Activated naive CD8-positive, alpha-beta T cell treated with anti-CD3 and anti-CD28 coated beads, Interleukin-2, amount 10 ng/mL, durations not matched to agents 7 days and 5 days (primary cell): ENCODE measurements at regions not wholly inside any gene's neighbourhood (a gene's known extent, or its start where the extent isn't known, plus 50 kb on each side); places are given as distances from the start of the nearest gene placed in this dataset.

Experiments used
- ATAC-seq: fragments of 150-1000 bp; cut with Tn5 transposase; one replicate; pipeline ENCODE4 v1.10.0; 2021; ENCODE audit warnings: low read depth, moderate library complexity
- POLR2A ChIA-PET: fragments of 350-600 bp; sonication (Branson Sonifier 250); formaldehyde crosslinking; loops from one replicate; lab custom pipeline; 2021; ENCODE audit warnings: antibody characterized with exemption; lab: Charles Lee
- DNase-seq: peaks from one replicate; pipeline ENCODE4 v3.0.0; 2021
- H3K27ac Mint-ChIP-seq: one replicate; pipeline ENCODE4 v1.8.0; 2022; ENCODE audit warnings: mild to moderate bottlenecking, mixed read lengths
- H3K27me3 Mint-ChIP-seq: one replicate; pipeline ENCODE4 v1.8.0; 2022; ENCODE audit warnings: mild to moderate bottlenecking, moderate library complexity, mixed read lengths
- H3K36me3 Mint-ChIP-seq: one replicate; pipeline ENCODE4 v1.8.0; 2021; ENCODE audit warnings: mild to moderate bottlenecking, mixed read lengths
- H3K4me1 Mint-ChIP-seq: one replicate; pipeline ENCODE4 v1.8.0; 2021; ENCODE audit warnings: mixed read lengths
- H3K4me3 Mint-ChIP-seq: one replicate; pipeline ENCODE4 v1.8.0; 2022; ENCODE audit warnings: mild to moderate bottlenecking, moderate library complexity, mixed read lengths
- H3K9me3 Mint-ChIP-seq: one replicate; pipeline ENCODE4 v1.8.0; 2021; ENCODE audit warnings: mixed read lengths

DNA sequence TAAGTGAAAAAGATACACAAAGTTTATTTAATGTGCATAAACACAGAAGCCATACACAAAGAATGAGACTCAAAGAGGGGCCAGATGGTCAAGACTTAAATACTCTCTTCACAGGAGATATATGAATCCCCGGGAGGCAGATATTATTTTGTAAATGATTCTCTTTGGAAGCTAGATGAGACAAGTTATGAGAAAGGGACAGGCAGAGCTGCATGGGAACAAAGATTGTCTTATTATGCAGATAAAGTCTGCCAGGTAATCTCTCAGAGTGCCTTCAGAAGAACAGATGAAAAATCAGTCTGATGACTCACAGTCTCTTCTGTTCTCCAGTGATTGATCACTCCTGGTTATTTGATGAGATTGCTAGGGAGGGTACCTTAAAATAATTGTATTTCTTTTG lies 89.0 kb downstream of the NAF1 start:
- Mint-ChIP-seq H3K27ac (no peak overlapping the region), H3K27me3 (peaks cover 2% of the 10 kb centered on the region), H3K4me3 (no peak overlapping the region), H3K36me3 (no peaks in the 10 kb centered on the region), H3K4me1 (no peaks in the 10 kb centered on the region), H3K9me3 (no peaks in the 10 kb centered on the region)
- ATAC-seq (no peak), DNase-seq (no peak)
- POLR2A ChIA-PET, result no interaction called here

DNA sequence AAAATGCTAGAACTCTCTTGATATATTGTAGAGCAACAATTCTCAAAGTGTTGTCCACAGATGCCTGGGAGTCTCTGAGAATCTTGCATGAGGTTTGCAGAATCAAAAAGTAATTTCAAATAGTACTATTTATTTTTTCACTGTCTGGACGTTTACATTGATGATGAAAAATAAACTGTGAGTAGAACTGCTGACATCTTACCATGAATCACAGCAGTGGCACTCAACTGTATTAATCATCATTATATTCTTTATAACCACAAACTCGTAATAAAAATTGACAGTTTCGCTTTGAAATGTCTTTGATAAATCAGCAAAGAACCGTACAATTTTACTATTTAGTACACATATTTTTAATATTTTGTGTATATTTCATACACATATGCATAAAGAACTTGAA lies 94.5 kb downstream of the NAF1 start:
- Mint-ChIP-seq H3K36me3 (no peaks in the 10 kb centered on the region), H3K4me1 (no peaks in the 10 kb centered on the region), H3K4me3 (no peak overlapping the region), H3K27me3 (peaks cover 4% of the 10 kb centered on the region), H3K9me3 (no peaks in the 10 kb centered on the region), H3K27ac (no peak overlapping the region)
- ATAC-seq (no peak), DNase-seq (no peak)
- POLR2A ChIA-PET, result no interaction called here

DNA sequence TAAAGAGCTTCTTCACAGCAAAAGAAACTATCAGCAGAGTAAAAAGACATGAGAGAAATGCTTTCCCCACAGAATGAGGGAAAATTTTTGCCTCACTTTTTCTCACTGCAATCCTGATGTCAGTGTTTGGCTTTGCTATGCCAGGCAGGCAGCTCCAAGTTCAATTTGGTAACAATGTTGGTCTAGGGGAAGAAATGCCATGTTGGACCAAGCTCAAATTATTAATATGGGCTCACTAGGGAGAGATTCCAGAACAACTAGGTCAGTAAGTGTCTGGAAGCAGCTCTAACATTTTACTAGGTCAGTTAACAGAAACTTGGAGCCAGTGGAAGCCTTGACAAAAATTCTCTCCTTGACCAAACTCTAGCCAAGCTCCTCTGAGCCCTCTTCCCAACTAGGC lies 95.4 kb downstream of the NAF1 start:
- ATAC-seq, result no peak
- Mint-ChIP-seq H3K36me3 (no peaks in the 10 kb centered on the region), H3K27ac (no peak overlapping the region), H3K4me3 (no peak overlapping the region), H3K27me3 (peaks cover 4% of the 10 kb centered on the region), H3K4me1 (no peaks in the 10 kb centered on the region), H3K9me3 (no peaks in the 10 kb centered on the region)
- DNase-seq, result no peak
- POLR2A ChIA-PET, result no interaction called here

DNA sequence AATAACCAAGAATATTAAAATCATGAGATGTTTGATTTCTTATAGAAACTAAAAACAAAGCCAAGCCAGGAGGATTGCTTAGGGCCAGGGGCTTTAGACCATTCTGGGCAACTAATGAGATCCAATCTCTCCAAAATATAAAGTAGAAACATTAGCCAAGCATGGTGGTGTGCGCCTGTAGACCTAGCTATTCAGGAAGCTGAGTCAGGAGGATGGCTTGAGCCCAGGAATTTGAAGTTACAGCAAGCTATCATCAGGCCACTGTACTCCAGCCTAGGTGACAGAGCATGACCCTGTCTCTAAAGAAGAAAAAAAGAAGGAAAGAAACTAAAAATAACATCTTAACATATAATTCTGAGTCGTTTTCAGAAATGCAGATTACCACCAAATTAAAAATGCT lies 96.7 kb downstream of the NAF1 start:
- ATAC-seq, result no peak
- Mint-ChIP-seq H3K4me1 (no peaks in the 10 kb centered on the region), H3K4me3 (no peak overlapping the region), H3K36me3 (no peaks in the 10 kb centered on the region), H3K27ac (no peak overlapping the region), H3K27me3 (peaks cover 4% of the 10 kb centered on the region), H3K9me3 (no peaks in the 10 kb centered on the region)
- POLR2A ChIA-PET, result no interaction called here
- DNase-seq, result no peak

DNA sequence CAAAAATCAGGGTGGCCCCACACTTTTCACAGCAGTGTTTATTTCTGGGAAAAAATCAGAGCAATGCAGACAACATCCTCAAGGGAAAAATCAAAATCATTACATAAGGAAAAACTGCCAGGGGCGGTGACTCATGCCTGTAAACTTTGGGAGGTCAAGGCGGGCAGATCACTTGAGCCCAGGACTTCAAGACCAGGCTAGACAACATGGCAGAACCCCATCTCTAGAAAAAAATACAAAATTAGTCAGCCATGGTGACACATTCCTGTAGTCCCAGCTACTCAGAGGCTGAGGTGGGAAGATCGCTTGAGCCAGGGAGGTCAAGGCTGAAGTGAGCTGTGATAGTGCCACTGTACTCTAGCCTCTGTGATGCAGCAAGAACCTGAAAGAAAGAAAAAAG lies 102.8 kb downstream of the NAF1 start:
- DNase-seq (no peak), ATAC-seq (no peak)
- POLR2A ChIA-PET, result no interaction called here
- H3K4me3 Mint-ChIP-seq, result no peak overlapping the region
- H3K9me3 Mint-ChIP-seq, result no peaks in the 10 kb centered on the region
- H3K36me3 Mint-ChIP-seq, result no peaks in the 10 kb centered on the region
- H3K4me1 Mint-ChIP-seq, result no peaks in the 10 kb centered on the region
- peaks cover 4% of the 10 kb centered on the region for H3K27me3 Mint-ChIP-seq
- no peak overlapping the region for H3K27ac Mint-ChIP-seq

DNA sequence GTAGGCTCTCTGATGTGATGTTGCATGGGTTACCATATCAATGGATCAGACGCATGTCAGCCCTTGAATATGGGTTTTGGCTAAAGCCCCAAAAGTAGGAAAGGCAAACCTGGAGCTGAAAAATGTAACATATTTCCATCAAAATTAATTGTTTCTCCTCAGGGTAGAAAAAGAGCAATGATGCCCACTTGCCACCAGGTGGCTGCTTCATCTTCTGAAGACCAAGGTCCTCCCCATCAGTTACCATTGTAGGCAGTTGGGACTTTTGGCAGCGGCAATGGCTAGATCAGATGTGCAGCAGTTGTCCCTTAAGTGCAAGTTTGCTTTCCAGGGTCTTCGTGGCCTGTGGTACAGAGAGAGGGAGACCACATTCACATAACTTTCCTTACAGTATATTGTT lies 118.2 kb downstream of the NAF1 start:
- no peaks in the 10 kb centered on the region for H3K36me3 Mint-ChIP-seq
- no peaks in the 10 kb centered on the region for H3K4me1 Mint-ChIP-seq
- no peak overlapping the region for H3K27ac Mint-ChIP-seq
- DNase-seq (no peak), ATAC-seq (no peak)
- POLR2A ChIA-PET, result no interaction called here
- no peaks in the 10 kb centered on the region for H3K9me3 Mint-ChIP-seq
- peaks cover 2% of the 10 kb centered on the region for H3K27me3 Mint-ChIP-seq
- no peak overlapping the region for H3K4me3 Mint-ChIP-seq

DNA sequence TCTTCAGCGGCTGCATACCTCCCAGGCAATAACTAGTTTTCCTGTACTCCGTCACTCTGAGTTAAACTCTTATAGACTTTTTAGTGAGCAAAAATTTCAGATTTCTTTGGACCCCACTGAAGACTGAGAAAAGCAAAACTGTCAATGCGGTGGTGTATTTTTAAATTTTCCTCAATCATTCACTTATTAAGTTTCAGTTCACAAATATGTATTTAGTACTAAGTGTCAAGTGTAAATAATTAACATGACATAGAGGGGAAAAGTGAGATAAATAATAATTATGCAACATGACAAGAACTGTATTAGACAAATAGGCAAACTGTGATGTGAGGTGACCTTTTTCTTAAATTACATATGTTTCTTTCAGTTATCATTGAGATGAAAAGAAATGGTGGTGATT lies 124.4 kb downstream of the NAF1 start:
- ATAC-seq (no peak), DNase-seq (no peak)
- POLR2A ChIA-PET, result no interaction called here
- Mint-ChIP-seq H3K27ac (no peak overlapping the region), H3K4me1 (no peaks in the 10 kb centered on the region), H3K9me3 (no peaks in the 10 kb centered on the region), H3K36me3 (no peaks in the 10 kb centered on the region), H3K27me3 (peaks cover 4% of the 10 kb centered on the region), H3K4me3 (no peak overlapping the region)

DNA sequence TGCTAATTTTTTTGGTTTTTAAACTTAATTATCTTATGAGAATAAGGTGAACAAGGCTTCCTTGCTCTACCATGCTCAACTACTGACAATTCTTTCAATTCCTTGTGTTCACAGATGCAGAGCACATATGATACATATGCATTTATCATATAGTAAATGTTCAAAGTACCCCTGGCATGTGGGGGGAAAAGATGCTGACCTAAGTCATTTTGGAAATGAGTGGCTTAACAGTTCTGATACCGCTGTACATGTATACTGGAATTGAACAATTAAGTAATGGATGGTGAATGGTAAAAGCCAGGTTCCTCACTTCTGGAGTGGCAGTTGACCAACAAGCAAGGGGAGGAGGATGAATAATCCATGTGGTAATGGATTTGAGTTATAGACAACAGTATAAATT lies 149.6 kb downstream of the NAF1 start:
- H3K27ac Mint-ChIP-seq, result no peak overlapping the region
- H3K36me3 Mint-ChIP-seq, result no peaks in the 10 kb centered on the region
- H3K4me1 Mint-ChIP-seq, result no peaks in the 10 kb centered on the region
- ATAC-seq, result no peak
- peaks cover 1% of the 10 kb centered on the region for H3K9me3 Mint-ChIP-seq
- peaks cover 5% of the 10 kb centered on the region for H3K27me3 Mint-ChIP-seq
- POLR2A ChIA-PET, result no interaction called here
- no peak overlapping the region for H3K4me3 Mint-ChIP-seq
- DNase-seq, result no peak

DNA sequence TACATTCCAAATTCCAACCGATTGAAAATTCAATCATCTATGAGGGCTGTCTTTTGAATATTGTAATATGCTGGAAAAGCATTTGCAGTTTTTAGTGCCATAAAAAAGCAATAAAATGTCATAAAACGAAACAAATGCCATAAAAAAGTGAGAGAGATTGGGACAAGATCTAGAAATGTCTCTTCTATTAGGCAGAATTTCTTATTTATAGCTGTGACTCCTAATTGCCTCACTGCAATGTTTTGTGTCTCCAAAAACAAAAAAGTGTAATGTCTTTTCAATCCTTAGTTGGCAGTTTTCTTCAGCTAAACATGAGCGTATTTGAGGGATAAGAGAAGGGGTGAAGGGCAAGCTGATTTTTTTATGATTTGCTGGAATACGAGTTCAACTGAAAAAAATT lies 153.9 kb downstream of the NAF1 start:
- Mint-ChIP-seq H3K4me3 (no peak overlapping the region), H3K36me3 (no peaks in the 10 kb centered on the region), H3K9me3 (peaks cover 2% of the 10 kb centered on the region), H3K27ac (no peak overlapping the region), H3K4me1 (no peaks in the 10 kb centered on the region), H3K27me3 (peaks cover 5% of the 10 kb centered on the region)
- ATAC-seq (no peak), DNase-seq (no peak)
- POLR2A ChIA-PET, result no interaction called here

DNA sequence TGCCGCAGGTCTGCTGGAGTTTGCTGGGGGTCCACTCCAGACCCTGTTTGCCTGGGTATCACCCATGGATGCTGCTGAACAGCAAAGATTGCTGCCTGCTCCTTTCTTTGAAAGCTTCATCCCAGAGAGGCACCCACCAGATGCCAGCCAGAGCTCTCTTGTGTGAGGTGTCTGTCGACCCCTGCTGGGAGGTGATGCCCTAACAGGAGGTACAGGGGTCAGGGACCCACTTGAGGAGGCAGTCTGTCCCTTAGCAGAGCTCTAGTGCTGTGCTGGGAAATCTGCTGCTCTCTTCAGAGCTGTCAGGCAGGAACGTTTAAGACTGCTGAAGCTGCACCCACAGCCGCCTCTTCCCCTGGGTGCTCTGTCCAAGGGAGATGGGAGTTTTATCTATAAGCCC lies 162.7 kb downstream of the NAF1 start:
- Mint-ChIP-seq H3K9me3 (peaks cover 4% of the 10 kb centered on the region), H3K36me3 (no peaks in the 10 kb centered on the region), H3K27me3 (no peaks in the 10 kb centered on the region), H3K27ac (no peak overlapping the region), H3K4me3 (no peak overlapping the region), H3K4me1 (no peaks in the 10 kb centered on the region)
- ATAC-seq (no peak), DNase-seq (no peak)
- POLR2A ChIA-PET, result no interaction called here

DNA sequence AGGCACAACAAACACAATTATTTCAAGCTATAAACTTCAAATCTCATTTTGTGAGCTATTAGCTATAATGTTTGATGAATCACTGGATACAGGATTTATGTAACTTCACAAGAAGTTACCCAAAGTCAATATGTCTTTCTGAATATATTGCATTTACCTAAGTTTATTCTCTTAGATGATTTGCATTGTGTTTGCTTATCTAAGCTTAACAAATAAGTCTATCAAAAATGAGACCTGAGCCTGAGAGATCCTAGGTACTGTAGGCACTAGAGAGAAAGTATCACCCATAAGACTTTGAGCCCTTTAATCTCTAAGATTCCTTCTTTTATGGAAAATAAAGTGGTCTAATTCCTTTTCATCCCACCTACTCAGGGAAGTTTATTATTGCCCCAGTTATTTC lies 178.2 kb downstream of the NAF1 start:
- H3K27ac Mint-ChIP-seq, result no peak overlapping the region
- no peak for DNase-seq
- POLR2A ChIA-PET, result no interaction called here
- no peaks in the 10 kb centered on the region for H3K27me3 Mint-ChIP-seq
- no peak overlapping the region for H3K4me3 Mint-ChIP-seq
- no peaks in the 10 kb centered on the region for H3K36me3 Mint-ChIP-seq
- ATAC-seq, result no peak
- no peaks in the 10 kb centered on the region for H3K4me1 Mint-ChIP-seq
- no peaks in the 10 kb centered on the region for H3K9me3 Mint-ChIP-seq

DNA sequence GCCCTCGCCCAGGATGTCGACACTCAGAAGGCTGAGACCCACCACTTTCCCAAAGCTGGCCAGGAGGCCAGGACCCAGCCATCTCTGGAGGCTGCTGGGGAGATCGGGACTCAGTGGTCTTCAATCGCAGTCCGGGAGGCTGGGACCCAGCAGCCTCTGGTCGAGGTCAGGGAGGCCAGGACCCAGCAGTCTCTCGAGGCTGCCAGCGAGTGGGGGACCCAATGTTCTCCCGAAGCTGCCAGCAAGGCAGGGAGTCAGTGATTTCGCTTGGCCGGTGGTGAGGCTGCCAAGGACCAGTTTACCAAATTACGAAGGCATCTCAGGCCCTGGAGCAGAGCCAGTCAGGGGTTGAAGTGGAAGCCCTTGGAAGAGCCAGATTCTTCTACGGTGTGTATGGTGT lies 181.6 kb downstream of the NAF1 start:
- DNase-seq (no peak), ATAC-seq (no peak)
- Mint-ChIP-seq H3K9me3 (no peaks in the 10 kb centered on the region), H3K27me3 (no peaks in the 10 kb centered on the region), H3K4me3 (no peak overlapping the region), H3K4me1 (no peaks in the 10 kb centered on the region), H3K27ac (no peak overlapping the region), H3K36me3 (no peaks in the 10 kb centered on the region)
- POLR2A ChIA-PET, result no interaction called here

DNA sequence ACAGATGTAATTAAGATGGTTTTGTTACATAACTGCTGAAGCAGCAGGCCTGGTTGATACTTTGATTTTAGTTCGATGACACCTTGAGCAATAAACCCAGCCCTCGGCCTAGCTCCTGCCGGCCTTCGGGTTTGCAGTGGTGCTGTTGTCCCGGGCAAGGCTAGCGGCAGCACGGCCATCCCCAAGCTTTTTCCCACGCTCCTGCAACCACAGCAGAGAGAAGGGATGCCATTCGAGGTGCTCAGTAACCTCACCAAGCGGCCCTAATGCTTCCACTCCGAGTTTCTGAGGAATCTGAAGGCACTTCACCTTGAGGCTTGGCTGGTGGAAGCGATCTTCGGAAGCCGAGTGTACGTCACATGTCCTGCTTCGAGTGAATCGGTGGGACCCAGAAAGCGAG lies 182.1 kb downstream of the NAF1 start:
- H3K36me3 Mint-ChIP-seq, result no peaks in the 10 kb centered on the region
- POLR2A ChIA-PET, result no interaction called here

DNA sequence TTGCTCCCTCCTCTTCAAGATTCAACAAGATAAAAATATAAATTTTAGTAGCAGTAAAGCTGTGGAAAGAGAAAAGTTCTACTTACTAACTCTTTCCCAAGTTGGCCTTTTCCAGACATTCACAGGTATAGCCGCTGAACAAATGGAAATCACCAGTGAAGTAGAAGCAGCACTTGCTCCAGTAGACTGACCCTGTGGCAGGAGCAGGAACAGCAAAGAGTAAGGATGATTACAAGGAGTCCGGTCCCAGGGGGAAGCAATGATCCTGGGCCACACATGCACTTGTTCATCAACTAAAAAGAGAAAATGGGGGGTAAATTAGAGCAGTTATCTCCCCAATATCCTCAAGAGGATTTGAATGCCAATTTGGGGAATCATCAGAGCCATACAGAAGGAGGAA lies 184.9 kb downstream of the NAF1 start:
- POLR2A ChIA-PET, result no interaction called here
- Mint-ChIP-seq H3K36me3 (no peaks in the 10 kb centered on the region), H3K9me3 (no peaks in the 10 kb centered on the region), H3K27ac (no peak overlapping the region), H3K4me1 (no peaks in the 10 kb centered on the region), H3K27me3 (no peaks in the 10 kb centered on the region), H3K4me3 (no peak overlapping the region)
- ATAC-seq (no peak), DNase-seq (no peak)

More for the DNA sequence above, 182.1 kb downstream of the NAF1 start:
- no peak overlapping the region for H3K4me3 Mint-ChIP-seq
- H3K27me3 Mint-ChIP-seq, result no peaks in the 10 kb centered on the region
- no peak overlapping the region for H3K27ac Mint-ChIP-seq
- ATAC-seq (no peak), DNase-seq (no peak)
- H3K9me3 Mint-ChIP-seq, result no peaks in the 10 kb centered on the region
- H3K4me1 Mint-ChIP-seq, result no peaks in the 10 kb centered on the region

DNA sequence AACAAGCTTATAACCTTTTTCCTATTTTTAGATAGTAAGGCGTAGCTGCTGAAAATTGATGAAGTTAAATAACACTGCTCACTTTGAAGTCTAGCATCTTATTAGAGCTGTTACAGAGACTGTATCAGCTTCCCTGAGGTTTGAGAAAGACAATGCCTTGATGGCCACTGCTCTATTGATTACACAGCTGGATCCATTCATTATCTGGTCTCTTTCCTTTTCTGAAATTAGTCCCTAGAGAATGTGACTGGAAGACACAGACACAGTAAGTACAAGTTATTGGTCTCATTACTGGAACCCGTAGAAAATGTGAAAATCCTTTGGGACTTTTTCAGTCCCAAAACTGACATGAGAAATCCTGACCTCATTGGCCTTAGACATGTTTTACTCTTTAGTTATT lies 188.3 kb downstream of the NAF1 start:
- Mint-ChIP-seq H3K27me3 (no peaks in the 10 kb centered on the region), H3K4me1 (no peaks in the 10 kb centered on the region), H3K9me3 (no peaks in the 10 kb centered on the region), H3K4me3 (no peak overlapping the region), H3K27ac (no peak overlapping the region), H3K36me3 (no peaks in the 10 kb centered on the region)
- POLR2A ChIA-PET, result no interaction called here
- ATAC-seq (no peak), DNase-seq (no peak)
